ENCODE measurements at regions not wholly inside any gene's neighbourhood (a gene's known extent, or its start where the extent isn't known, plus 50 kb on each side); places are given as distances from the start of the nearest gene placed in this dataset.

DNA sequence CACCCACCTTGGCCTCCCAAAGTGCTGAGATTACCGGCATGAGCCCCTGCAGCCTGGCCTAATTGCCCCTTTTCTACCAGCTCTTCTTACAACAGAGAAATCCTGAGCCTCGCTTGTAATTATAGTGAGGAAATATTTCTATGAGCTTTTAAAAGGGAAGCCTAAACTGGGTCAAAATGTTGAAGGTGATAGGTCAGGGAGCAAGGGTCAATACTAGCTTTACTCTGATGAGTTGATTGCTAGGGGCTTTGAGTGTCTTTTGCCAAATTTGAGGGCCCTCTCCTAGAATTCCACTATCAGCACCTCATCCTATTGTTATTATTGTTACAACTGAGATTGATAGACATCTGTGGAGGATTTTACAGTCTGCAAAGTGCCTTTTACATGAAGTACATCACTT, 62.4 kb upstream of the PIAS1 start:
- TF ChIP-seq CTCF (IDR thresholded peaks at IDR 0.05; ENCODE audit: low read depth, low read length, poor library complexity, severe bottlenecking) (no peak), EZH2phosphoT487 (IDR thresholded peaks at IDR 0.05; ENCODE audit: borderline replicate concordance, low read length) (no peak)
